NCI-H1694 (cell line): ENCODE measurements at regions not wholly inside any gene's neighbourhood (a gene's known extent, or its start where the extent isn't known, plus 50 kb on each side); places are given as distances from the start of the nearest gene placed in this dataset.

ENCODE experiments used
- DNase-seq: peaks from one replicate; lab custom pipeline; 2025; lab: John Stamatoyannopoulos, UW

DNA sequence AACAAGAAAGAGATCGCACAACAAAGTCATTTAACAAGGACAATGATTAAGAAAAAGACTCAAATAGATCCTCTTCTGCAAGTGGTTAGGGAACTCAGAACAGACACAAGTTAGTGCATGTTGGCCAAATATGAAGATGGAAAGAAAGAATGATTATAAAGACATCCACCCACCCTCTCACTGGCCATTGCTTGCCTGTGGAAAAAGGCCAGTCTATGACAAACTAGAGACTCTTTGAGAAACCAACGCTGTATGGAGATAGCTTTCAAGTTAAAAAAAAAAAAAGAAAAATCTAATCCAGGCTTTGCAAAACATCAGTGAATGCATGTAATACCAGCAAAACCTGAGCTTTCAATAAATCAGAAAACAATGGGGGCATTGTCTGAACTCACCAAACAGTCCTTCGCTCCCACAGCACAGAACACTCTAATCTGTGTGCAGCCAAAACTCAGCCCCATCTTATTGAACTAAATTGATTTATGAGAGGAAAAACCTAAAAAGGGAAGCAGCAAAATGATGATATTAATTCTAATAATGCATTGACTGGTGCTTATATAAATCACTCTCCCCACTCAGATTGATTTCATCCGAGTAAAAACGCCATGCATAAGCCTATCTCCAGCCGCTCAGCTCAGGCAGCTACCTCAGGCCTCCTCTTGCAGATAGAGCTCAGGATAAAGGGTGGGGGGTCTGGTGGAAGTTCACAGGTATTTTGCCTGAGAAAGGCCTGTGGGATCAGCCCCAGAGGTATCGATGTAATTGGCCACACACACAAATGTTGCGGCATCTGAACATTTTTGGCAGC is 547.1 kb downstream of the CCDC171 start:
- no peak for DNase-seq

DNA sequence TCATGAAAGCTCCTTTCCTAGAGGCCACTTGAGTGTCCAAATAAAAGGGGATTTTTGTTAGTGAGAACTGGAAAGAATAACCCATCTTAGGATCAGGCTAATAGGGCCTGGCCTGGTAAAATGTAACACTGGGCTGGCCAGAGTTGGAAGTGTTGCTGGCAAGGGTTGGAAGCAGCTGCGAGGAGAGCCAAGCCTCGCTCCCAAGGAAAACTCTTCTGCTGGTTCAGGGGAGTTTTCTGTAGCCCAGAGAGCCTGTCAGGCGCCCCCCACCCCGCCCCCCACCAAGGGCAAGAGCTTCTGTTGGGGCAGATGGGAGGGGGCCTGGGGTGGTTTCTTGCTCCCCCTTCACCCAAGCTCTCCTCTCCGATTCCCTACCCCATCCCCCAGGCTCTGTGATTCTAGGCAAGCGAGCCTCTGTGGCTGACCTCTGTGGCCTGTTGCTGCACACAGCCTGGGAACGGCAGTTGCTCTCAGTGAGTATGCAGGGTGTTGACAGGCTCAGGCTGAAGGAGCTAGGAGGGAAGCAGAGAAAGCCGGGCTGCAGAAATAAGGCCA is 547.8 kb downstream of the CCDC171 start:
- no peak for DNase-seq

DNA sequence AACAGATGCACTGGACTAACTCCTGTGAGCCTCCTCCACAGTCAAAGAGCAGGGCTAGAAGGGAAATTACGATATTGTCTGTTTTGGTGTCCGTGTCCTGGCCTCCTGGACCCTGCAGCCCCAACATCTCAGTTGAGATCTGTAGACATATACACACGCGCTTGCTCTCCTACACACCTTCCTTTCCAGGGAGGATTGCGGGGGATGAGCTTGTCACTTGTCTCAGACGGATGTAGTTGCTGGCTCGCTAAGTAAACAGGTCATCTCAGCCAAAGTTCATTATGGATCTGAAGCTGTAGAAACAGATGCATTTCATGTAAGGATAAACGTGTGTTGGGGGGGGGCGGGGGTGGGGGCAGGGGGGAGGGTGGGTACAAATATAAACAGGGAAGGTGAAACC is 549.3 kb downstream of the CCDC171 start:
- DNase-seq, result no peak

DNA sequence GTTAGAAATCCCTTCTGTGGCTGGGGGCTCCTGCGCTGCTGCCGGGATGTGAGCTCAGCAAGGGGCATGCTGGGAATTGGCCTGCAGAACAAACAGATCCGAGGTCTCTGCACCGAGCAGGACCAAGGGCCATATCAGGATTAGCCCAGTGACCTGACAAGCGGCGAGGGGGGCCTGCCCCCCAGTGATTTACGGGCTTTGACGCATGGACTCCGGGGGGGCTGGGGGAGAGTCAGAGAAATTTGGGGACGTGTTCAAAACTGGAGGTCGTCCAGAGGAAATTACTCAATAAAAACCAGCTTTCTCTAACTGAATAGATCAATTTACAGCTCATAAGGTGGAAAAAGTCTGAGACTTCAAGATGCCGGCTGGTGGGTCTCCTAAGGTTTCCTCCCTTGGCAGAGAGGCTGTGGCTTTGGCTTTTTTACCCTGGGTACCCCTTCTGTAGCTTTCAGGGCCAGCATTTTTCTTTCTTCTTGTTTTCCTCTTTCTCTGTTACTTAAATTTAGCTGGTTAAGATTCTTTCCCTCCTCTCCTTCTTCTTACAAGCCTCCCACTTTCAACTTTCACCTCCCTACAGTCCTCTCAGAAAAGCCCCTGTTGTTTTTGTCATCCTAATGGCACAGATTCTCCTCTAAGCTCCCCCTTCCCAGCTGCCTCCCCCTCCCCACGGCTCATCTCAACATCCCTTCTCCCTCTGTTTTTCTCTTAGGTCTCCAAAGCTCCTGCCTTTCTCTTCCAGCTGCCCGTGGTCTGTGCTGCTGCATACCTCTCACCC is 551.0 kb downstream of the CCDC171 start:
- no peak for DNase-seq

DNA sequence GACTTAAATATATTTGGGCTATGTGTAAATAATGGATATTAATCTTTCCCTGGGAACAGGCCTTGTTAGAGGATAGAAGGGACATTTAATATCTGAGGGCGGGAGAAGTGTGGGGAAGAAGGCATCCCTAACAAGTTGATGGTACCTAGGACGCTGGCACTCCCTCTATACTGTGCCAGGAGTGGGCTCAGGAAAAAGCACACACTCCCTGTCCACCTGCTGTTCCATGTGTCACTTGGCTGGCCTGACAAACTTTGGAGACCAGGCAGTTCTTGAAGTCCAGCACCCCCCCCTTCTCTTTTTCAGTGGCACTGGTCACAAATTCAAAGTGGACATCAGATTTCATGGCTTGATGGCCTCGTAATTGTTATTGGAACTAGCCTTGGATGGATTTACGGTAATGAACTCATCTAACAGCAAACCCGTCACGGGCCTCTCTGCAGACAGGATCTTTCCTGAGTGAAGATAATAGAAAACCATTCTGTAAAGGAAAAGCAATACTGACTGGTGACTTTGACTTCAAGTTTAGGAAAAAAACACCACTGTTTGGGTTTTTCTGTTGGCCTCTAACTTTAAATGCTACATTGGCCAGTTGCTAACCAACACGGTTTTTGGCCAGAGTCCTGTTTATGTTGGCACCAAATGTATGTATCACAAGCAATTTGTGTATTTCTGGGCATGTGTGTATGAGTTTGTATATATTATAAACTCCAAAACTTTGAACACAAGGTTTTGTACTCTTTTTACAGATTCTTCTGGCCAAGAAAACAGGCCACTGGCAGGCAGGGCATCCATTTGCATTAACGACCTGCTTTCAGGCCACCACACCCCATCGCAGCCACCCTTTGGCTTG is 552.6 kb downstream of the CCDC171 start:
- DNase-seq, result no peak

DNA sequence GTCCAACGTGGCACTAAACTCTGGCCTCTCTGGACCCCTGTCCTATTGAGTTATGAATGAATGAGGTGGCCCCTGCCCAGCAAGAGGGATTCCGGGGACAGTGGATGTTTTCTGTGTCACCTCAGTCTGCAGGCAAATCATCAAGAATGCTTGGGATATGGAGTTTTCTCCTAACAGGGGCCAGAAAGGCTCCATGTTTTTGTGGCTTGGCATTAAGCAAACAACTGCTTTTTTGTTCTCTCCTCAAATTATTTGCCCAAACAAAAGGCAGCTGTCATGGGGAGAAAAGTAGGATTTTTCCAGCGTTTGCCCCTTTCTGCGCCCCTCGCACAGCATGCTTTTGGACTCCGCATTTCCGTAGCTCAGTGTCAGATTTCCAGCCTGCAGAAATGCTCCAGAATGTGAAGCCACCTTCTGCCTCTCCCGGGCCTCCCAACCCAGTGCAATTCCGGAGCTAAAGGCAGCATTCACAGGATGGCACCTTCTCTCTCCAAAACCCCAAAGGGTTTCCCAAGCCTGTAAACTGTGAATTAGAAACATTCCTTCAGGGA is 553.3 kb downstream of the CCDC171 start:
- DNase-seq, result no peak

DNA sequence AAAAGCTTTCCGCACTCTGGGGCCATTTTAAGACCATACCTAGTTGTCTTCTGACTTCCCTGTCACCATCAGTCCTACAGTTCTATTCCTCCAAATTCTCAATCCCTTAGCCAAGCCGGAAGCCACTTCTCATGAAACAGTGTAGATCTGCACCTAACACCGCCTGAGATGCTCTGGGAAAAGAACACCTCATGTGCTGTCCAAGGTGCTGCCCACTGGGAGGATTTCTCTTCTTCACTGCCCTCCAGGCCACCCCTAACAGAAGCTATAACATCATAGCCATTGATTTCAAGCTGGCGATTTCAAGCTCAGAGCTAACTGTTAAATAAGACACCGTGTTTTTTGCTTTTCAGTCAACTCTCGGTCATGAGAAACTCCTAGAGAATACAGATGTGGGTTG is 559.3 kb downstream of the CCDC171 start:
- DNase-seq, result no peak

DNA sequence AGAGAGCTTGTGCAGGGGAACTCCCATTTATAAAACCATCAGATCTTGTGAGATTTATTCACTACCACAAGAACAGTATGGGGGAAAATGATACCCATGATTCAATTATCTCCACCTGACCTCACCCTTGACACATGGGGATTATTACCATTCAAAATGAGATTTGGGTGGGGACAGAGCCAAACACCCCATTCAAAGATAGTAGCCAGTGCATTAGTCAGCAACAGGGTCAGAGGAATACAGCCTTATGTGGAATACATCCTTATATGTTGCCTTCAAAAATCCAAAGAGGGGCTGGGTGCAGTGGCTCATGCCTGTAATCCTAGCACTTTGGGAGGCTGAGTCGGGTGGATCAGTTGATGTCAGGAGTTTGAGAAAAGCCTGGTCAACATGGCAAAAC is 563.2 kb downstream of the CCDC171 start:
- no peak for DNase-seq

DNA sequence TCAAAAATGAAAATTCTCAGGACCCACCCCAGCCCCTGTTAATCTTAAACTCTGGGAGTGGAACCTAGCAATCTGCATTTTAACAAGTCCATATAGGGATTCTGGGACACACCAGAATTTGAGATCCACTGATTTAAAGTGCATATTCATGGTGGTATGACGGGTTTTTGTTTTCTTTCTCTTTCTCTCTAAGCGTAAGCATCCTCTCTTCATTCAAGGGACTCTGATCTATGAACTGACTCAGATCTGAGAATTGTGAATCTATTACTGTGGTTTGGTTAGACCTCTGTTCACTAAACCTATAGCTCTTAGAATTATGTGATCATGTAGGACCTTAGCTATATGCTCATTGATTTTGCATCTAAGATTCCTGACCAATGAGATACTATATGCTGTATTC is 565.2 kb downstream of the CCDC171 start:
- no peak for DNase-seq

DNA sequence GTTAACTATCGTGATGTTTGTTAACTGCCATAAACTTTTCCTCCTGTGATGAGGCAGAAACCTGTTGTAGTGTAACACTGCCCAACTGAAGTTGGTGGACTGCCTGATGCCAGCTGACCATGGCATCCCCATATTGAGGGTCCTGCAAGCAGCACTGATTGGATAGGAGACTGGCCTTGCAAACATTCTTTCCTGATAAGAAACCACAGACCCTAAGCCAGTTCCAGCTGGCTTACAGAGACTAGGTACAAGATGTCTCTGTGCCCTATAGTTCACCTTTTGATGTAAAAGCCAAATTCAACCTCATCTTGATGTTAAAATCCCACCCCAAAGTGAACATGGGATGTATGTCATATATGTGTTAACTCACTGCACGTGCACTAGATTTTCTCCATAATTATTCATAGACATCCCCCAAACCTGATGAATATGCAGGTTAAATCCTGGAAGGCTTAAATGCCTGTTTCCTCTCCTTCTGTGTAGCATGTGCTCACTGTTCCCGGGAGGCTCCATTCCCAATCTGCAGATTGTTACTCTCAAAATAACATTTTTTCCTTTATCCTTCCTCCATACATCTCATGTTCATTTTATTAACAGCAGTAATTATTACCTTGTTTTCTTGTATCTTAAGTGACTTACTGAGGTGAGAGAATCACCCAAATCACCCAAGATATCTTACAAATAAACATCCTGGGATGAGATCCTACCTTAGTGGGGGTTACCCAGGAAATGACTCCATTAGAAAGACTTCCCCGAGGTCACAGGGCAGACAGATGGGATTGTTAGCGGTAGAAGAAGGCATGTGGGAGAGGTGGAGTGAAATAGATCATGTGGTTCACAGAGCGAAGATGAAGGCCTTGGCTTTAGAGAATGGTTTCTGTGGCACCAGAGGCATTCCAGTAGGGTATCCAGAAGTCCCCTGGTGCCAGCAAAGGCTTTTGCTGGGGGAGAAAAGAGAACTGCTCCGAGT is 566.7 kb downstream of the CCDC171 start:
- DNase-seq, result no peak

DNA sequence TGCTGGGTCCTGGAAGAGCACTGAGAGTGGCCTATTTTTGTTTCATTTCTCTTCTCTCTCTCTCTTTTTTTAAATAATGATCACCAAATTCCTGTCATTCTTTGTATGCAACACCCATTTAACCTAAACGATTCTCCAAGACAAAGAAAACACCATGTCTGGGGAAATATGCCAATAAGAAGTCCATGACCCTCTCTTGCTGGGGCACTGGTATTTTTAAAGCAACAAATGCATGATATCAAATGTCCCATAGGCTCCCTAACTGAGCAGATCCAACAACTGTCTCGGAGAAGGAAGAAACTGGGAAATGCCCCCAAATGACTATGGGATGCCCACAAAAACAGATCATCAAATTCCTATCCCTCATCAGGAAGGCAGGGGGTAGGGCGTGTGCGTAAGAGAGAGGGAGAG is 567.4 kb downstream of the CCDC171 start:
- no peak for DNase-seq

DNA sequence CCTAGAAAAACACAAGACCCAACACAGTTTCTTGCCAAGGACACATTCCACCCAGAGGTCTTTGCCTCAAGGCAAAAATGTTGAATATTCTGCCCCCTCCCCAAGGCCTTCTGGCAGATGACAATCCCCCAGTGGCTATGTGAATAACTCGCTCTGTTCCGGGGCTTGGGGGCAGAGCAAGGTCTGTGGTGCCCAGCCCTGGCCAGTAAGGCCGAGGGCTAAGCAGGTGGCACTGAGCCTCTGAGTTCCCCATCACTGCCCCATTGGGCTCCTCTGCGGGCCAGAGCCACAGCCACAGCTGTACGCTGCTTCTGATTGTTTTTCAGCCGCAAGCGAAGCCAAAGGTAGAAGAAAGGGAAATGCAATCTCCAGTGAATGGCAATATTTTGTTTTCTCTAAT is 567.9 kb downstream of the CCDC171 start:
- no peak for DNase-seq

DNA sequence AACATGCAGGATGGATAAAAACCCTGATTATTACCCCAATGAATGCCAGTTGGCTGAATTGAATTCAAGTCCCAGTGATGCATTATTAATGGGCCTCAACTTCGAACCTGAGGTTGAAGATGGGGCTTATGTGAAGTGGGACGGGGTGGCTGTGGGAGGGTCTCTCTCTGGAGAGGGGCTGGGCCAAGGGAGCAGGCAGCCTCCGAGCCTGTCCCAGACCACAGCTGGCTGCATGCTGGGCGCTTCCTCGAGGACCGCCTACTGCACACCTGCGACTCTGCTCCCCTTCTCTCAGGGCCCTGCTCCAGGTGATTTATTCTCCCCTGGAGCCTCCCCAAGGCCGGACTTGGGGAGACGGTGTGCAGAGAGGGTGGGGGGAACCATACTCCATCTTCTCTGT is 568.3 kb downstream of the CCDC171 start:
- no peak for DNase-seq

DNA sequence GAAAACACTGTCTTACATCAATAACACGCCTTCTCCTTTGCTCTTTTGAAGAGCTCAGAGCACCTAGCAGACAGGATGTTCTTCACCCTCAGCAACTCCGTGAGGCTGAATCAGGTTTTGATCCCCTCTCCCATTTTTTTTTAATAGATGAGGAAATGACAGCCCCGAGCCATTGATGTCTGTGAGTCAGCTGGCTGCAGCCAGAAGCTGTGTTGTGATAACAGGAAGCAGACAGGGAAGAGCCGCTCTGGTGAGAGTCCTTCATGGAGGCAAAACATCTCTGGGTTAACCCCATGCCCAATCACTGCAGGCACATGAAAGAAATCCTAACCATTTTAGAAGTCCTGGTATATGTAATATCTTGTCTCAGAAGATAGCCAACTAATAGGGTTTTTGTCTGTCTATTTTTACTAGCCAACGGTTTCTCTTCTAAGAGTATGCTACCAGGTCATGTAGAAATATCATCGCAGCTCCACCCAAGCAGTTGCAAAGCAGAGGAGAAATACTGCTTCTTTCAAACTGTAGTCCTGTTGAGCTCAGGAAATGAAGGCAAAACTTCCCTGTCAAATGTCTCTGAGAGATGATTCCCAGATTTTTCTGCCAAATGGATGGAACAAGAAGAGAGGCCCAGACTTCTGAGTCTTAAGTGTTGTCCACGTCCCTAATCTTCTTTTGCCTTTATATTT is 568.9 kb downstream of the CCDC171 start:
- no peak for DNase-seq

DNA sequence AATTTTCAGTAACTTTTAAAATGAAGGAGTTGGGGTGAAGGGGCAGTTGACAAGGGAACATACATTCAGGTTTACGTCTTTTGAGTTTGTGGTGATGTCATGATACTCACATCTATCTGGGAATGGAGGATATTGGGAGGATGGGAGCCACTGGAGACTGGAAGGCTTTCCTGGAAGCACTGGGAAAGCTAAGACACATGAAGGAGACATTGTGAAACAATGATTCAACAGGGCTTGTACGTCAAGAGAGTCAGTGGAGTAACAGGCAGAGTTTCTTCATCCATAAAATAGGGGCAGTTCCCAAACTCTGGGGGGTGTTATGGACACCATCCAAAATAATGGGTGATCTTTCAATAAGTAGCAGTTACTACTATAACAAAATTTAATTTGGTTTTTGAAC is 572.8 kb downstream of the CCDC171 start:
- DNase-seq, result no peak

DNA sequence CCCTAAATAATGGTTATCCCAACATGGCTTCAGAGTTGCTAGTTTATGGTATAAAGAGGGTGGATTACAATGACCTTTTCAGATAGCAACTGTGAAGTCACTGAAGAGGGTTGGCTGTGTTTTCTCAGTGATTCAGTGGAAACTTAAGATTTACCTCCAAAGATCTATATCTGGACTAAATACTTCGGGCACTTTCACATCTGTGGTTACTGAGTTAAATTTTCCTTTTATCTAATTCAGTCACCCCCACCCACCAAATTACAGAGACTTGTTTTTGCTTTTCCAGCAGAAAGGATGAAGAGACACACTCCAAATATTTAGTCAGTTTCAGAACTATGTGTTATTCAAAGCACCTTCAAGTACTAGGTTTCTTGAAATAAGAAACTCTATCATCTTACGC is 573.2 kb downstream of the CCDC171 start:
- DNase-seq, result no peak

DNA sequence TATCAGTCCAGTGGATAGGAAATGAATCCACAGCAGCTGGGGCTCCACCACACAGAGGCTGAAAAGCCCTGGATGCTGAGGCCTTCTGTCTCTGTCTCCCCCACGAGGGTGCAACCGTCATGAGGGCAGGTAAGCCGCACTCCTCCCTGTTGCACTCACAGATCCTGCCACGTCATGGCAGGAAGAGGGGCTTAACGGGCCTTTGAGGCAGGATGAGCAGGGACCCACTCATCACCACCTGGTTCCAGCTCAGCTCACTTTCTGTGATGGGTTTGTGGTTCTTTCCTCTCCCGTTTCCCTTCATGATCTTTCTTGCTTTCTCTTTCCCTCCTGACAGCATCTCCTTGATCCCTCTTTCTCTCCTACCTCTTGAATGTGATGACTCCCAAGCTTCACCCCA is 575.2 kb downstream of the CCDC171 start:
- no peak for DNase-seq

DNA sequence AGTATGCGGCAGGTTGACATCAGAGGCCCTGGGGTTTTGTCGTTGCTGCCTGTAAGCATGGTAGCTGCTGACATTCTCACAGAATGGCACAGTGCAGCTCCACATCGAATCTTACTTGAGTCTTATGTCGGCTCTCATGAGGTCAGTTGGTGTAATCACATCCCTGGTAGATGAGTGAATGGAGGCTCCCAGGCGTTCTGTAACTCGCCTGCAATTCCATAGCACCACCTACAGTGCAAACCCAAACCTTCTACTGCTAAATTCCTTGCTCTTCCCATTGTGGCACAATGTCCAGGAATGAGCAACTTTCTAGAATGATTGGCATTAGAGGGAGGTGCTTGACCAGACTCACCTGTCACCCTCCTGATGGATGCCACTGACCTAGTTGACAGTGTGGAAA is 578.4 kb downstream of the CCDC171 start:
- DNase-seq, result no peak

DNA sequence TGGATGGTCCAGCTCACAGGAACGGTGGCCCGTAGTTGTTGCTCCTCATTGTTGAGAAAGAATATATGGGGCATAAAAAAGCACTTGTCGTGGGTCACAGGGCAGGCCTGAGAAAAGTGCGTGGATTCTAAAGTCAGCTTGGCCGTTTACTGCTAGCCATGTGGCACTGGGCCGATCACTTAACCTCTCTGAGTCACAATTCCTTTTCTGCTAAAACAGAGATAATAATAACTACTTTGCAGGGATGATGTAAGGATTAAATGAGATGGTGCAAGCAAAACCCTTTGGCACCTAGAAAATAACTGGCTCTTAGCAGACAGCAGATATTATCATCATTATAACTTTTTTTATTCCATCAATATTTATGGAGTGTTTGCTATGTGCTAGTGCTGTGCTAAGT is 579.7 kb downstream of the CCDC171 start:
- no peak for DNase-seq

DNA sequence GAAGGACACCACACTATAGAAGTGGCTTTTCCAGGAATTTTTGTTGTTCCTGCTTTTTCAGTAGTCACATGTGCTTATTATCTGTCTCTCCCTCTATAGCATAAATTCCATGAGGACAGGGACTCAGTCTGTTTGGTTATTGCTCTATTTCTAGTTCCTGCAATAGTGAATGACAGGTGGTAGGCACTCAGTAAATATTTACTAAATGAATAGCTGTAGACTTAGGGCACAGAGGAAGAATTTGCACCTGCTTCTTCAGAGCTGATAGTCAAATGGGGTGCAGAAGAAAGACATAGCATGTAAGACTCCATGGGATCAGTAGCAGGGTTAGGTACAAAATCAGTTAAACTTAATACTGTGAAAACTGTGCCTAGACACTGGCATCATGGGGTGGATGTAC is 580.2 kb downstream of the CCDC171 start:
- no peak for DNase-seq
